Astrocyte of the cerebellum (primary cell): ENCODE measurements at regions not wholly inside any gene's neighbourhood (a gene's known extent, or its start where the extent isn't known, plus 50 kb on each side); places are given as distances from the start of the nearest gene placed in this dataset.

Experiments used
- DNase-seq: peaks from one replicate; pipeline ENCODE4 v3.0.0-alpha.2; 2011; ENCODE audit warnings: low read depth
- H3K4me3 ChIP-seq: 2 replicates; pipeline ENCODE4 v1.5.1; 2011; ENCODE audit warnings: mild to moderate bottlenecking, low read depth, low read length, moderate library complexity
- CTCF ChIP-seq: IDR thresholded peaks from 2 replicates; pipeline ENCODE4 v1.5.1; 2012; ENCODE audit warnings: low read length, low read depth, moderate library complexity, mild to moderate bottlenecking; ENCODE audit errors: missing control alignments
- in situ Hi-C: cut with HindIII; loops from 2 replicates; pipeline ENCODE4 v1.10.0; 2017; ENCODE audit warnings: low sequenced_read_pairs

- H3K4me3 ChIP-seq = no peak overlapping the region
- TF ChIP-seq CTCF = no peak
- in situ Hi-C loops = no loop called here
- DNase-seq = no peak
These were observed 54.4 kb upstream of the CCDC68 start for GRCh38 chr18:55013685-55014084.

GRCh38 chr18:55013086-55013485 is 53.8 kb upstream of the CCDC68 start:
- no peak overlapping the region for H3K4me3 ChIP-seq
- TF ChIP-seq CTCF = no peak
- no peak for DNase-seq
- in situ Hi-C loops = no loop called here

- no peak overlapping the region for H3K4me3 ChIP-seq
- in situ Hi-C loops = no loop called here
- no peak for TF ChIP-seq CTCF
- DNase-seq = no peak
These were observed 52.7 kb upstream of the CCDC68 start for GRCh38 chr18:55012008-55012407.
